Umbilical cord (tissue), 1 donor: ENCODE measurements at regions not wholly inside any gene's neighbourhood (a gene's known extent, or its start where the extent isn't known, plus 50 kb on each side); places are given as distances from the start of the nearest gene placed in this dataset.
"Not testable (repeated sequence)": the region's sequence is repeated elsewhere in the genome, so short reads cannot be mapped to it uniquely, and the experiment has no call there.

ENCODE experiments used
- DNase-seq: peaks from one replicate; pipeline ENCODE4 v3.0.0-alpha.2; 2015; ENCODE audit warnings: low spot score

DNA sequence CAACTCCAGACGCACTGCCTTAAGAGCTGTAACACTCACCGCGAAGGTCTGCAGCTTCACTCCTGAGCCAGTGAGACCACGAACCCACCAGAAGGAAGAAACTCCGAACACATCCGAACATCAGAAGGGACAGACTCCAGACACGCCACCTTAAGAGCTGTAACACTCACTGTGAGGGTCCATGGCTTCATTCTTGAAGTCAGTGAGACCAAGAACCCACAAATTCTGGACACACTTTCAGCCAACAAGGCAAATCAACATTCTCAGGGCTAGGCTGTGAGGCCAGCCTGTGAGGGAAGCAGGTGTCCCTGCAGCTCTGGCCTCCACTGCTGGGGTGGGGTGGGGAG lies 275.3 kb downstream of the ADGRD1 start:
- DNase-seq, result not testable (repeated sequence)

- peak; percentile 42 for DNase-seq
These were observed 276.0 kb downstream of the ADGRD1 start for GRCh38 chr12:131229426-131230339.

DNA sequence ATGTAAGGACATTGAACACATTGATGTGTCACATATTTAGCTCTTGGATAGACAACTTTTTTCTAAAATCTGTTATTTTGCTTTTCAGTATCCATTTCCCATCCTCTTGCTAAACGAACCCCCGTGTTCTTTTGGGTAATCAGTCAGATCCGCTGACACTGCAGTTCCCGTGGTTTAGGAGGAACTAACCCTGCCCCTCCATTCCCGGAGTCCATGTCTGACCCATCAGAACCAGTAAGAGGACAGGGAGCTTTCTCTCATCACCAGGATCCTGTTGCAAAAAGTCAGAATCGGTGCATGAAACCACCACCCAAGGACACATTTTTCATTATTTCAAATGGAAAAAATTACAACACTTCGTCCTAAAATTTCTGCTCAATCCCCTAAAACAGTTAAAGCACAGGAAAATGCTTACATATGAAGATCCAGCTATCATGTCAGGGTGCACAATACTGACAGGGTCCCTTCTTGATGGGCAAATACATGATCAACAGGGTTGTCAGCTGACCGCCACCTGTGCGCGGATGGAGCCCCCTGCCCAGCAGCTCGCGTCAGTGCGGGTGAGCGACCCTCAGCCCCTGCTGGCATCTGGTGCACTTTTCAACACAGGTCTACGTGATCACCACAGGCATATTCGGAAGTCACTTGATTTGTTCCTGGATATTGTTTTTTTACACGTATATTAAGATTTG lies 276.8 kb downstream of the ADGRD1 start:
- DNase-seq, result no peak

DNA sequence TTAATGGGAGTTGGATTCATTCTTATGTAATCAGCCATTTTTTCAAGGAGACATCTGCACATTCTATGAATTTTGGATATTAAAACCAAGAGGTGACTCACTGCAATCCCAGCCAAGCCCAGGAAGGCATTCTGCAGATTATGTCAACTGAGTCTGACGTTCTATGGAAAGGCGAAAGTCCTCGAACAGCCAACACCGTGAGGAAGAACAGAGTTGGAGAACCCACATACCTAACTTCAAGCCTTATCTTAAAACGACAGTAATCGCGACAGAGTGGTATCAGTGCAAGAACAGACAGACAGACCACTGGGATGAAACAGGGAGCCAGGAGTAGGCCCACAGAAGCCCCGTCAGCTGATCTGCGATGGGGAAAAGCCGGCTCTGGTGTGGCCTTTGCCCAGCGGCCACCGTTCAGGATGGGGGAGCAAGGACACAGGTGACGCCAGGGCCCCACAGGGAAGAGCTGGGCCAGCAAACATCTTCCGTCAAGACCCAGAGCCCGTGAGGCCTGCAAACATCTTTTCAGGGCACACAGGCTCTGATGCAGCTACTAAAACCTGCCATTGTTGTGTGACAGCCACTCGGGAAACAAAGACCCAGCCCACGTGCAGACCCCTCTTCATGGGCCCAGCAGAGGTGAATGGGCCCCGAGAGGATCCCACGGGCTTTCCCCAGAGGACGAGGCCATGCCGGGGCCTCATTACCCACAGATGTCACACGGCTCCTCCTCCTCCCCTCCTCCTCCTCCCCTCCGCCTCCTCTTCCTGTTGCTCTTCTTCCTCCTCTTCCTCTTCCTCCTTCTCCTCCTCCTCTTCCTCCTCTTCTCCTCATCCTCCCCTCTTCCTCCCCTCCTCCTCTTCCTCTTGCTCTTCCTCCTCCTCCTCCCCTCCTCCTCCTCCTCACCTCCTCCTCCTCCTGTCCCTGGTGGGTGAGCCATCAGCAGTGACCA lies 277.6 kb downstream of the ADGRD1 start:
- DNase-seq, result peak; percentile 57

- no peak for DNase-seq
These were observed 278.3 kb downstream of the ADGRD1 start for GRCh38 chr12:131232036-131232435.

- DNase-seq, result not testable (repeated sequence)
These were observed 279.2 kb downstream of the ADGRD1 start for GRCh38 chr12:131232872-131233271.

DNA sequence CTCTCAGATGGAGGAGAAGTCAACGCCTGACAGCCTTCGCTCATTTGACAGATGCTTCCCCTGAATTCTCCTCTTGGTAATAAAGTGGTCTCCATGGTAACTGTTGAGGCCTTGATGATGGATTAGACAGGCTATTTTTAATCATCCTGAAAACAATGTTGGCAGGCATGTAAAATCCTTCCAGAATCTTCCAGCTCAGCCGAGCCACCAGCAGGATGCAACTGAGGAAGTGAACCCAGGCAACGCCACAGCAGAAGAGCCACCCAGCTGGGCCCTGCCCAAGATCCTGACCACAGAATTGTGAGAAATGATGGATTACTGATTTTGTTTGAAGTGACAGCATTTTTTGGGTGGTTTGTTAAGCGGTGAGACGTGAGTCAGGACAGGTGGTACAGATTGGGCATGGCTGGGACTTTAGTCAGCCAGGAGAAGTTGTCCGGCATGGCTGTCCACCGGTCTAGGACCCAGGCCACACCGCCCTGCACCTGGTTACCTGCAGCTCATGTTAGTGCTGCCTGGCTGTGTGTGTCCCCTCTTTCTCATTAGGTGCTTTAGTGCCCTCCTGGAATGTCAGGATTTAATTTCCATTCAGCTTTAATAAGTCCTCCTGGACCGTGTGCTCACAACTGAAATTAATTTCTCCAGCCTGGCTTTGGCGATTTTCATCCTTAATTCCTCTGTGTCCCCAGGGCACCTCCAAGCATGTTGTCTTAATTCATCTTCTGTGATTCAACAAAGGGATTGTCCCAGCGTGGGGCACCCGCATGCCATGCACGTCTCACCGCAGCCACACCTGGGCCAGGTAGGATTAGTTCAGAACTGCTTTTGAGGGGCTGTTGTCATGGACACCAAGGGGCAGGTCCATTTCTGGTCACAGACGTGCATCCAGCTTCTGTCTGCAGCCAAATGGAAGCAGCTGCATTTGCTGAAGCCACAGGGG lies 280.4 kb downstream of the ADGRD1 start:
- not testable (repeated sequence) for DNase-seq

- not testable (repeated sequence) for DNase-seq
These were observed 281.1 kb downstream of the ADGRD1 start for GRCh38 chr12:131234841-131235271.

- no peak for DNase-seq
These were observed 282.2 kb downstream of the ADGRD1 start for GRCh38 chr12:131235871-131236271.

DNA sequence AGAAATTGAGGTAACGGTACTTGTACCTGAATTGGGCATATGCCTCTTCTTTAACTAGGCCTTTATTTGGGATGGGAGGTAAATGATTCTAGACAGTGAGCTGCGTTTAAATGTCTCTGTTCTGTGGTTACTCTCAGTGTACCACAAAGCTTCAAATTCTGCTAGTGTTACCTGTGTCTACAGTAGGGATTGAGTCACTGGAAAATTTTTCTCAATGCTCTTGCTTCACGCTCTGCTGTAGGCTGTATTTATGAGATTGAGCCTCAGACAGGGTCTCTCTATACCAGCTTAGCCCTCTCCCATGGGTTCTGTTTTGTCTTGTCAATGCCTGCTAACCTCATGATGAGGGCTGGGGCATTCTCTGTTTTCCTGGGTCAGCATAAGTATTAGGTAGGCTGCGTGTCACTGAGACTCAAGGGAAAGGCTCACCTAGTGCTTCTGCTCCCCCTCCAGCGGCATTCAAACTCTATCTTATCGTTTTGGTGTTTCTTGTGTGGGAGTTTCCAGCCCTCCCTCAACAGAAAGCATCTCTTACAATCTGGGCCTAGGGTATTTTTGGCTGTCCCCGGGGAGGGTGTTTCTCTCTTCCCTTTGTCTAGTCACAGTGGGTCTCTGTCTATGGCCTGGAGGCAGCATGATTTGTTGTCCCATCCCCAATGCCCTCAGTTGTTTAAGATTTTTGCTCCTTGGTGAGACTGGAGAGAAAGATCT lies 285.8 kb downstream of the ADGRD1 start:
- DNase-seq, result no peak

DNA sequence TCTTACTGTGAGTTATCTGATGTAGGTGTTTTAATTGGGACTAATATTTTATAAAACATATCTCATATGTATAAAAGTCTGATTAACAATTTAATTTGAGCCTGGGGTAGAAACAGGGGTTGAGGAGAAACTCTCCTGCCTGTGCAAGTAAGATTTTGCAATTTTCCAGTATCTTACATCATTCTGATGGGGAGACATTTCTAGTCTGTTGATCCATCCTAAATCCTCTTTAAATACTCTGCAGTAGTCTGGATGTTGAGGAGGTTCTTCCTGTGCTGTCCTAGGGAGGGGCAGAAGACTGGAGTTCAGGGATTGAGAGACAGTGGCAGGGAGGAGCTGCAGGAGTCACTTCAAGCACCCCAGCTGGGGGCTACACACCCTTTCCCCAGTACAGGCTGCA lies 287.8 kb downstream of the ADGRD1 start:
- peak; percentile 88 for DNase-seq

DNA sequence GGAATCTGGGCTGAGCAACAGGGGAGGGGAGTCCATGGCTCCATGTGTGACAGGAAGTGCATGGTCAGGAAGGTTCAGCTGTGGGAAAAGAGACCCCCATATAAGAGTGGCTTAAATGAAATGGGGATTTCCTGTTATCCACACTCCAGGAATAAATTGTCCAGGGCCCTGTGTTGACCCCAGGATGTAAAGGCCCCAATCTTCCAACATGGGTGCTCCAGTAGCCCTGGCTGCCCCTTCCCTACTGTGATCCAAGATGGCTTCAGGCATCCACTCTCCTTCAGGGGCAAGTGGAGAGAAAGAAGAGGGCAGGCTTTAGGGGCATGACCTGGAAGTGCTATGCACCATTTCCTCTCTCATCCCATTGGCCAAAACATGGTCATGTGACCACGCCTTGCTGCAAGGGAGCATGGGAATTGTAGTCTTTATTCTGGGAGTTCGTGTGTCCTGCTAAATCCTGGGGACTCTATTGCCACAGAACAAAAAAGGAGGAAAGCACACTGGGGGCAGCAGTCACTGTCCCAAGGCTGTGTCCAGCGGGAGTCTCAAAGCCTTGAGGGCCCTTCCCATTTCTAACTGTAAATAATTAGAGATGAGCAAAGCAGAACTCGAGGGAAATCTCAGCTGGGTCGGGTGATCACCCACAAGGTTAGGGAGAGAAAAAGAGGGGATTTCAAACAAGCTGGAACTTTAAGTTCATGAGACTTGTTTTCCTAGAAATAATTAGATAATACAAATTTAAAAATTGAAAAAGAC lies 289.2 kb downstream of the ADGRD1 start:
- DNase-seq, result no peak

DNA sequence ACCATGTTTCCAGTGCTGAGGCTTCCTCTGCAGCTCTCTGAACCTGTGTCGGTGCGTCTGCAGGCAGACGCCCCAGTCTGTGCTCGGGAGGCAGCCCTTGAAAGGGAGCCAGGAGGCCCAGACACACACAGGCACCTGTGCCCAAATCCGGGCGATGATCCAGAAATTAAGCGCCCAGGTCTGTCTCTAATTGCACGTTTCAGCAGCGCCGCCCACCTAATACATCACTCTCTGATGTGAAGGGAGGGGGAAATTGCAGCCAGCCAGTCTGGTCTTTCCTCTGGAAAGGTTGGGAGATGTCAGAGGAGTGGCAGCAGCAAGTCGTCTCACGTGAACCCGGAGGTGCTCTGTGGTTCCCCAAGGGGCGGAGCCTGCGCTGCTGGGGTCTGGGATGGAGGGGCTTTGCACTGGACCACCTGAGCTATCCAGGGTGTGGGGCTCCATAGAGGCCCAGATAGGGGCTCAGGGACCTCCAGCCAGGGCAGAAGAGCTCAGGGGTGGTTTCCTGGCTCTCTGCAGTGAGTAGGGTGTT lies 290.5 kb downstream of the ADGRD1 start:
- DNase-seq, result not testable (repeated sequence)

DNA sequence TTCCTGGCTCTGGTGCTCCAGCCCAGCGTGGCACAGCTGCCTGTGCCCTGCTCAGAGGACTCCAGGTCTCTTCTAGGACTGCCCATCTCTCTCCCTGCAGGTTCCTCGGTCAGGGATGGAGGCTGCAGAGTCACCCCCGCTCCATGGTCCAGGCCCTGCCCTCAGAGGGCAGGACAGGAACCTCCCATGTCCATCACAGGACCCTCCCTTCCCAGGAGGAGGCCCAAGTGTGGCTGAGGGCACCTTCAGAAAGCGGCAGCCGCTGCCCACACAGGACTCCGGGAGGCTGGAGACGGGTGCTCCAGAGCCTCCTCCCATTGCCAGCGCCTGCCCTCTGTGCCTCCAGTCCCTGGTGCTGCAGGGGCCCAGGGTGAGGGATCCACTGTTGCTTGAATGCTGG lies 291.5 kb downstream of the ADGRD1 start:
- DNase-seq, result not testable (repeated sequence)

GRCh38 chr12:131245564-131246355 lies 292.1 kb downstream of the ADGRD1 start:
- no peak for DNase-seq

DNA sequence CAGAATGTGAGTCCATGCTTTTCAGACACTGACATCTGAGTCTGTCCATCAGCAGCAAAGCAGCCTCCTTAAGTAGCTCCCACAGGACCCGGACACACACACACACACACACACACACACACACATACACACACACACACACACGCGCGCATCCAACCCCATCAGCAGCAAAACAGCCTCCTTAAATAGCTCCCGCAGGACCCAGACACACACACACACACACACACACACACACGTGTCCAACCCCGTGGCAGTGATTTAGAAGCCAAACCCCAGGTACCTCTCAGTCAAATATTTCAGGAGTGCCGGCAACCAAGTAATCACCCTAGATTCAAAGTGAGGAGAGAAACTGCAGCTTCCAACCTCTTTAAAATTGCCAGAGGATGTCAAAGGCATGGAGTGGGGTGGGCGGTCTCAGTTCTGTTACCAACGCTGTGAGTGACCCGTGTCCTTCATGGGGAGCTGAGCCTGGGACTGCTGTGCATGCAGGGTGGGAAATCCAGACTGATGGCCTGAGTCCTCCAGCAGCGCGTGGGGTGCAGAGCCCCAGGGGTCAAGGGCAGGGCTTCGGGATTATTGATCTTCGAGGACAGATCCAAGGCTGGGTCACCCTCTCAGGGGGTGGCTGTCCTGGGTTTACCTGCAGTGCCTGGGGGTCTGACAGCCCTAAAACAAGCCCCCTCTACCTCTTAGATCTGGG lies 293.5 kb downstream of the ADGRD1 start:
- not testable (repeated sequence) for DNase-seq

DNA sequence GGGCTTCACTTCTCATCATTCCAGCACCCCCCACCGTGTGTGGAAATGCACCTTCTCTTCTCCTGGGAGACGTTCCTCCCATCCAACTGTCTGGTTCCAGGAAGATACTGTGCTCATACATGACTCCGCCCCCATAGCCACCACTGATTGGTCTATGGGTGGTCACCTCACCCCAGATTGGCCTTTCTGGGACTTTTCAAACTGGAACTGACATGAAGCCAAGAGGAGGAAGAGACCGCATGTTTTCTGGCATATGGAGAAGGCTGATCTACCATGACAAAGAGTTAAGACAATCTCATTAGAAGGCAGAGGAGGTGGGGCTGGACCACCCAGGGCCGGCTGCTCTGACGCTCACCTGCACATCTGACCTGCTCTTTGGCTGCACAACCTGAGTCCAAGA lies 294.2 kb downstream of the ADGRD1 start:
- not testable (repeated sequence) for DNase-seq
